ENCODE measurements at regions not wholly inside any gene's neighbourhood (a gene's known extent, or its start where the extent isn't known, plus 50 kb on each side); places are given as distances from the start of the nearest gene placed in this dataset.

DNA sequence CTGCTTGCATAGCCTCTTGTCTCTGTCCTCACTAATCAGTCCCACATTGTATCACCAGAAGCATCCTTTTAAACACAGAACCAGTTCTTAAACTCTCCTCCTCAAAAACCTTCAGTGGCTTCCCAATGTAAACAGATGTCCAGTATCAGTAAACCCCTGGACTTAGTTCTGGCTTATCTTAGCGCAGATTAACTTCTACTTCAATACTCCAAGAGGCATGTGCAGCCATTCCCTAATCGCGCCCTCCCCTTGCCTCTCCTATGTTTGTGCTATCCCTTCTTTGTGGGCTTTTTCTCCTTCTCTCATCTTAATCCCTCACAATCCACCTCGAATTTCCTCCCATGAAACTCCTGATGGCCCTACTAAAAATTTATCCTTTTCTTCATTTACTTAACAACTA, 193.8 kb downstream of the FBXO8 start:
- TF ChIP-seq, protein P1, sequence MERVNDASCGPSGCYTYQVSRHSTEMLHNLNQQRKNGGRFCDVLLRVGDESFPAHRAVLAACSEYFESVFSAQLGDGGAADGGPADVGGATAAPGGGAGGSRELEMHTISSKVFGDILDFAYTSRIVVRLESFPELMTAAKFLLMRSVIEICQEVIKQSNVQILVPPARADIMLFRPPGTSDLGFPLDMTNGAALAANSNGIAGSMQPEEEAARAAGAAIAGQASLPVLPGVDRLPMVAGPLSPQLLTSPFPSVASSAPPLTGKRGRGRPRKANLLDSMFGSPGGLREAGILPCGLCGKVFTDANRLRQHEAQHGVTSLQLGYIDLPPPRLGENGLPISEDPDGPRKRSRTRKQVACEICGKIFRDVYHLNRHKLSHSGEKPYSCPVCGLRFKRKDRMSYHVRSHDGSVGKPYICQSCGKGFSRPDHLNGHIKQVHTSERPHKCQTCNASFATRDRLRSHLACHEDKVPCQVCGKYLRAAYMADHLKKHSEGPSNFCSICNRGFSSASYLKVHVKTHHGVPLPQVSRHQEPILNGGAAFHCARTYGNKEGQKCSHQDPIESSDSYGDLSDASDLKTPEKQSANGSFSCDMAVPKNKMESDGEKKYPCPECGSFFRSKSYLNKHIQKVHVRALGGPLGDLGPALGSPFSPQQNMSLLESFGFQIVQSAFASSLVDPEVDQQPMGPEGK (CRISPR knock-in tag; IDR thresholded peaks at IDR 0.05; ENCODE audit: borderline replicate concordance) = no peak
- TF ChIP-seq, protein P2, sequence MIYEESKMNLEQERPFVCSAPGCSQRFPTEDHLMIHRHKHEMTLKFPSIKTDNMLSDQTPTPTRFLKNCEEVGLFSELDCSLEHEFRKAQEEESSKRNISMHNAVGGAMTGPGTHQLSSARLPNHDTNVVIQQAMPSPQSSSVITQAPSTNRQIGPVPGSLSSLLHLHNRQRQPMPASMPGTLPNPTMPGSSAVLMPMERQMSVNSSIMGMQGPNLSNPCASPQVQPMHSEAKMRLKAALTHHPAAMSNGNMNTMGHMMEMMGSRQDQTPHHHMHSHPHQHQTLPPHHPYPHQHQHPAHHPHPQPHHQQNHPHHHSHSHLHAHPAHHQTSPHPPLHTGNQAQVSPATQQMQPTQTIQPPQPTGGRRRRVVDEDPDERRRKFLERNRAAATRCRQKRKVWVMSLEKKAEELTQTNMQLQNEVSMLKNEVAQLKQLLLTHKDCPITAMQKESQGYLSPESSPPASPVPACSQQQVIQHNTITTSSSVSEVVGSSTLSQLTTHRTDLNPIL (CRISPR knock-in tag; IDR thresholded peaks at IDR 0.05; ENCODE audit: low read depth) = no peak
- no peak for TF ChIP-seq CSDC2 (CRISPR knock-in tag; IDR thresholded peaks at IDR 0.05)
- no peak for TF ChIP-seq TOX (CRISPR knock-in tag; IDR thresholded peaks at IDR 0.05; ENCODE audit: borderline replicate concordance)
- TF ChIP-seq ARNTL (CRISPR knock-in tag; IDR thresholded peaks at IDR 0.05; ENCODE audit: borderline replicate concordance, low read depth) = no peak
- no peak for TF ChIP-seq ZNF565 (CRISPR knock-in tag; conservative IDR thresholded peaks at IDR 0.05; ENCODE audit: low read depth)
- TF ChIP-seq ZNF8 (CRISPR knock-in tag; IDR thresholded peaks at IDR 0.05) = no peak

All from SK-N-SH treated with all-trans-retinoic acid at 6 μM for 48 hours (cell line).